Kidney (tissue), 13 donors: ENCODE measurements at regions not wholly inside any gene's neighbourhood (a gene's known extent, or its start where the extent isn't known, plus 50 kb on each side); places are given as distances from the start of the nearest gene placed in this dataset.

ENCODE experiments used
- DNase-seq, 5 donors: peaks; one replicate each; pipeline ENCODE4 v3.0.0-alpha.2; 2013 to 2020
- FAIRE-seq: peaks from 2 replicates; lab custom pipeline; 2012; peaks lifted over from hg19 to GRCh38; lab: Jason Lieb, UNC
- H3K27ac ChIP-seq, 2 donors: one replicate each; pipeline ENCODE4 v1.7.0; 2013; ENCODE audit warnings: low read depth in 2 of 2, low read length in 2 of 2, inconsistent platforms in 1 of 2
- H3K27me3 ChIP-seq: one replicate; pipeline ENCODE4 v1.7.1; 2013; ENCODE audit warnings: low read length, inconsistent platforms; ENCODE audit not compliant: control insufficient read depth, insufficient read depth
- H3K36me3 ChIP-seq, 3 donors: one replicate each; pipeline versions ENCODE4 v1.7.0 to v1.7.1; 2013; ENCODE audit warnings: low read length in 3 of 3, control low read depth in 1 of 3, inconsistent platforms in 1 of 3; ENCODE audit not compliant: insufficient read depth in 3 of 3, control insufficient read depth in 2 of 3
- H3K4me1 ChIP-seq, 3 donors: one replicate each; pipeline versions ENCODE4 v1.7.0 to v1.7.1; 2013; ENCODE audit warnings: low read length in 3 of 3, inconsistent platforms in 1 of 3, low read depth in 1 of 3; ENCODE audit not compliant: control insufficient read depth in 2 of 3, insufficient read depth in 2 of 3
- H3K4me3 ChIP-seq, 3 donors: one replicate each; pipeline versions ENCODE4 v1.7.0 to v1.8.1; 2013; ENCODE audit warnings: low read length in 3 of 3, control low read depth in 1 of 3, inconsistent platforms in 1 of 3
- H3K9ac ChIP-seq, 3 donors: one replicate each; pipeline versions ENCODE4 v1.7.0 to v1.7.1; 2013; ENCODE audit warnings: low read length in 3 of 3, control low read depth in 1 of 3, inconsistent platforms in 1 of 3
- H3K9me3 ChIP-seq, 3 donors: one replicate each; pipeline versions ENCODE4 v1.7.0 to v1.7.1; 2013; ENCODE audit warnings: low read length in 3 of 3, control low read depth in 1 of 3, inconsistent platforms in 1 of 3; ENCODE audit not compliant: control insufficient read depth in 2 of 3, insufficient read depth in 1 of 3
- CTCF ChIP-seq: IDR thresholded peaks from 3 replicates; pipeline ENCODE4 v1.5.1; 2012; ENCODE audit warnings: mild to moderate bottlenecking, moderate library complexity, borderline replicate concordance; ENCODE audit not compliant: insufficient read depth; ENCODE audit errors: extremely low read depth
- intact Hi-C: fragments of 100-400 bp; cut with DNase I; formaldehyde crosslinking; loops from one replicate; pipeline ENCODE4 v1.11.1; 2022
- donor health status: control.
- donor health status: control.
- donor health status: control.
- donor health status: control.
- donor health status: control.
- donor health status: DM: yes; HTN: yes; CAD: no.
- donor health status: Normal renal cell carcinoma (clear cell type).

DNA sequence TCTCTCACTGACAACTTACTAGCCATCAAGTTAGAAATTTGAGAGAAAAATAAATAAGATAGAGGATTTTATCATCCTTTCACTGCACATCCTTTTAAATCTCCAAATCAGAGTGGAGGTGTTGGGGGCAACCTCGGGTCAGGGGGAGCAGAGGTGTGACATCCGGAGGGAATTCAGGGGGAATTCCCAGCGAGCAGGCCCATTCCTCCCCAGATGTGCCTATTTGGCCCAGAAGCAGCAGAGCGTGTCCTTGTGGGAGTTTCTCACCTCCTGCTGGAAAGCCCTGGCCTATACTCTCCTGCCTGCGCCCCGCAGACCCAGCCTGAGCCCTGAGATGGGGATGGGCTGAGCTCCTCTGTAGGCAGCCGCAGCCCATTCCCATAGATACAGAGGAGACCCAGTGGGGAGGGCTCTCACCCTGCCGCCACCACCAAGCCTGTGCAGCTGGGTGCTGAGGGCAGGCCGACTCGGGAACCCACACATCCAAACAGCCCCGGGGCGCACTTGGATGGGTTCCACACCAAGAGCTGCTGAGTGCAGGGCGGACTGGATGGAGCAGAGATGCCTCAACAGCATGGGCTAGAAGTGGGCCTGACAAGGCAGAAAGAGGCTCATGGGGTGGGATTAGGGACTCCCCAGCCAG lies 124.5 kb downstream of the CXCL12 start:
- intact Hi-C loops: no loop called here
- no peak for TF ChIP-seq CTCF
- Histone ChIP-seq H3K4me3 (no peak overlapping the region), H3K36me3 (no peaks in the 10 kb centered on the region), H3K9ac (no peak overlapping the region), H3K4me1 (peaks cover 0 to 2% (median 0%) of the 10 kb centered on the region in 3 donors), H3K9me3 (no peaks in the 10 kb centered on the region), H3K27me3 (no peaks in the 10 kb centered on the region), H3K27ac (no peak overlapping the region)
- peak in 1 of 5 donors; percentile 23 for DNase-seq
- FAIRE-seq: no peak

DNA sequence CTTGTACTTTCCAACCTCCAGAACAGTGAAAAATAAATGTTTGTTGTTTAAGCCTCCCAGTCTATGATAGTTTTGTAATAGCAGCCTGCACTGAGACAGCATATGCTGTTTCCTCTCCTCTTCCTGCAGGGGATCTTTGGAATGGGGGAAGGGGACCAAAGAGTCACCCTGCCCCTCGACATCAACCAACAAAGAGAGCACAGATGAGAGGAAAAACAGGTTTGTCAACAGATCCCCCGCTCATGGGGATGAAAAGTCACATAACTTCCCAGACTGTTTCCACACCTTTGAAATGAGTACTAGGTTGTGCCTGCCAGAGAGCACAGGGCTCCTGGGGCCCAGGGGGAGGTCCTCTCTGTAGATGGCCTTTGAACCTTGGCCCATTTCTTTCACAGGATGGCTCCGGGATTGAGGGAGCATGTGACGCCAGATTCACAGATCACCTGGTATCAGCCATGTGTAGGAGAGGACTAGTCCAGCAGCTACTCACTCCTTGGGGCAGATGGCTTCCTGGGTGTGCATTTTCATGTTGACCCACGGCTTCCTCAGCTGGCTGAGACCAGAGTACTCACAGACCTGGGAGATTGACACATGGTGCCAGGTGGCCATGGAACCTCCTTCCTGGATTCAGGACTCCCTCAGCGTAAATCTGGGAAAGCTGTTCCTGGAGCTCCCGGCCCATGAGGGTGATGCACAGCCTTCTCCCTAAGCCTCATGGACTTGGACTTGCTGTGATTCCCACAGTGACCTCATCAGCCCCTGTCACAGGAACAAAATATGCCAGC lies 125.6 kb downstream of the CXCL12 start:
- Histone ChIP-seq H3K27me3 (no peaks in the 10 kb centered on the region), H3K9ac (no peak overlapping the region), H3K4me1 (peaks cover 0 to 2% (median 0%) of the 10 kb centered on the region in 3 donors), H3K4me3 (no peak overlapping the region), H3K27ac (no peak overlapping the region), H3K36me3 (no peaks in the 10 kb centered on the region), H3K9me3 (no peaks in the 10 kb centered on the region)
- FAIRE-seq (no peak), DNase-seq (no peak)
- intact Hi-C loops: no loop called here
- TF ChIP-seq CTCF: no peak

DNA sequence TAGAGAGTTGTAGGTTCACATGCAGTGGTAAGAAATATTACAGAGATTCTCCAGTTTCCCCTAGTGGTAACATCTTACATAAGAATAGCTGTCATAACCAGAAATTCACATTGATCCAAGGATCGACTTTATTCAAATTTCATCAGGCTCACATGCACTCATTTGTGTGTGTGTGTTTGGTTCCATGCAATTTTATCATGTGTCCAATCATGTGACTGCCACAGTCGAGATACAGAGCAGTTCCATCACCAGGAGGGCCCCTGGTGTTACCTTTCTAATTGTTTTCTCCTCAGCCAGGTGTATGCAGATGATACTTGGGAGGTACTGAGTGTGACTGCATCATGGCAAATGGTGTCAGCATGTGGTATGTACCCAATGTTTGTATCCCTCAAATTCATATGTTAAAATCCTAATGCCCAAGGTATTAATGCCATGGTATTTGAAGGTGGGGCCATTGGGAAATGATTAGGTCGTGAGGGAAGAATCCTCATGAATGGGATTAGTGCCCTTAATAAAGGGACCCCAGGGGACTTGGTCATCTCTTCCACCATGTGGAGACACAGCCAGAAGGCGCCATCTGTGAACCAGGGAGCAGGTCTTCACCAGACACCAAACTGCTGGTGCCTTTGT lies 126.3 kb downstream of the CXCL12 start:
- H3K9me3 ChIP-seq: no peaks in the 10 kb centered on the region
- intact Hi-C loops: no loop called here
- no peak for DNase-seq
- no peaks in the 10 kb centered on the region for H3K27me3 ChIP-seq
- no peak overlapping the region for H3K4me3 ChIP-seq
- no peak overlapping the region for H3K9ac ChIP-seq
- no peak for TF ChIP-seq CTCF
- no peak for FAIRE-seq
- no peaks in the 10 kb centered on the region for H3K36me3 ChIP-seq
- no peak overlapping the region for H3K27ac ChIP-seq
- peaks cover 0 to 5% (median 2%) of the 10 kb centered on the region in 3 donors for H3K4me1 ChIP-seq
